ENCODE measurements at regions not wholly inside any gene's neighbourhood (a gene's known extent, or its start where the extent isn't known, plus 50 kb on each side); places are given as distances from the start of the nearest gene placed in this dataset.

GRCh38 chr1:60591583-60591982 lies 490.8 kb upstream of the NFIA start:
- no peaks in the 10 kb centered on the region for H3K4me1 Mint-ChIP-seq
- no peak overlapping the region for H3K4me2 ChIP-seq (replicated peaks; ENCODE audit: extremely low read depth, low read length, poor library complexity, severe bottlenecking)
- H3K27me3 ChIP-seq (ENCODE audit: control insufficient read depth in 2 of 2, insufficient read depth in 2 of 2, low read length in 2 of 2), result no peaks in the 10 kb centered on the region
- no peaks in the 10 kb centered on the region for H3K79me2 ChIP-seq (ENCODE audit: insufficient read depth, low read length)
- peaks cover 1 to 3% of the 10 kb centered on the region in 2 donors for H3K9me3 ChIP-seq (replicated peaks in 1 of 2; ENCODE audit: control insufficient read depth in 1 of 2, insufficient read depth in 1 of 2, low read length in 2 of 2)
- no peak overlapping the region for H2AFZ ChIP-seq (ENCODE audit: insufficient read depth, low read depth, low read length, poor library complexity, severe bottlenecking)
- no peaks in the 10 kb centered on the region for H3K36me3 ChIP-seq (replicated peaks in 1 of 2; ENCODE audit: control insufficient read depth in 1 of 2, insufficient read depth in 2 of 2, low read length in 2 of 2)
- no peak overlapping the region for H3K4me3 ChIP-seq (replicated peaks in 1 of 3; ENCODE audit: low read depth in 2 of 3, low read length in 3 of 3)
- H3K36me3 Mint-ChIP-seq, result no peaks in the 10 kb centered on the region
- no peaks in the 10 kb centered on the region for H3K4me1 ChIP-seq (ENCODE audit: control insufficient read depth in 1 of 2, insufficient read depth in 2 of 2, low read length in 2 of 2)
- H3K4me3 Mint-ChIP-seq, result no peak overlapping the region
- intact Hi-C loops (cut with micrococcal nuclease), result no loop called here
- peaks cover 0 to 10% (median 5%) of the 10 kb centered on the region in 7 donors for H3K9me3 Mint-ChIP-seq
- H3K27ac Mint-ChIP-seq, result no peak overlapping the region
- WGBS (ENCODE audit: insufficient coverage), result no CpG with 5 or more reads among the region's 1 CpG
- H3K9ac ChIP-seq (ENCODE audit: insufficient read depth, low read length, poor library complexity, severe bottlenecking), result no peak overlapping the region
- no peak for DNase-seq
- peaks cover 0 to 2% (median 0%) of the 10 kb centered on the region in 3 donors for H3K27me3 Mint-ChIP-seq (ENCODE audit: low read depth in 3 of 3)
- TF ChIP-seq CTCF (IDR thresholded peaks at IDR 0.05), result no peak
- H4K20me1 ChIP-seq (ENCODE audit: insufficient read depth, low read length), result no peaks in the 10 kb centered on the region
- H3K27ac ChIP-seq (ENCODE audit: low read depth in 1 of 2, low read length in 2 of 2), result no peak overlapping the region

GRCh38 chr1:60589916-60590315 lies 492.4 kb upstream of the NFIA start:
- no peak overlapping the region for H3K4me2 ChIP-seq (replicated peaks; ENCODE audit: extremely low read depth, low read length, poor library complexity, severe bottlenecking)
- no peak overlapping the region for H2AFZ ChIP-seq (ENCODE audit: insufficient read depth, low read depth, low read length, poor library complexity, severe bottlenecking)
- no peak for TF ChIP-seq CTCF (IDR thresholded peaks at IDR 0.05)
- H3K4me3 ChIP-seq (replicated peaks in 1 of 3; ENCODE audit: low read depth in 2 of 3, low read length in 3 of 3), result no peak overlapping the region
- no peak for DNase-seq
- intact Hi-C loops (cut with micrococcal nuclease), result no loop called here
- H3K36me3 ChIP-seq (replicated peaks in 1 of 2; ENCODE audit: control insufficient read depth in 1 of 2, insufficient read depth in 2 of 2, low read length in 2 of 2), result no peaks in the 10 kb centered on the region
- no peaks in the 10 kb centered on the region for H3K79me2 ChIP-seq (ENCODE audit: insufficient read depth, low read length)
- H4K20me1 ChIP-seq (ENCODE audit: insufficient read depth, low read length), result no peaks in the 10 kb centered on the region
- no peak overlapping the region for H3K9ac ChIP-seq (ENCODE audit: insufficient read depth, low read length, poor library complexity, severe bottlenecking)
- no peaks in the 10 kb centered on the region for H3K36me3 Mint-ChIP-seq
- H3K4me1 Mint-ChIP-seq, result no peaks in the 10 kb centered on the region
- no peak overlapping the region for H3K4me3 Mint-ChIP-seq
- H3K27ac Mint-ChIP-seq, result no peak overlapping the region
- H3K9me3 Mint-ChIP-seq, result peaks cover 0 to 5% (median 3%) of the 10 kb centered on the region in 7 donors
- no peak overlapping the region for H3K27ac ChIP-seq (ENCODE audit: low read depth in 1 of 2, low read length in 2 of 2)
- no peaks in the 10 kb centered on the region for H3K27me3 ChIP-seq (ENCODE audit: control insufficient read depth in 2 of 2, insufficient read depth in 2 of 2, low read length in 2 of 2)
- no peaks in the 10 kb centered on the region for H3K4me1 ChIP-seq (ENCODE audit: control insufficient read depth in 1 of 2, insufficient read depth in 2 of 2, low read length in 2 of 2)
- peaks cover 0 to 2% (median 0%) of the 10 kb centered on the region in 3 donors for H3K27me3 Mint-ChIP-seq (ENCODE audit: low read depth in 3 of 3)
- H3K9me3 ChIP-seq (replicated peaks in 1 of 2; ENCODE audit: control insufficient read depth in 1 of 2, insufficient read depth in 1 of 2, low read length in 2 of 2), result no peaks in the 10 kb centered on the region
